HL-60 (cell line): ENCODE measurements at regions not wholly inside any gene's neighbourhood (a gene's known extent, or its start where the extent isn't known, plus 50 kb on each side); places are given as distances from the start of the nearest gene placed in this dataset.

Source experiments
- DNase-seq, 2 experiments: peaks; one replicate each; pipeline ENCODE4 v3.0.0-alpha.2; 2010 to 2020; ENCODE audit warnings: low read depth in 1 of 2, low spot score in 1 of 2
- H3K27ac ChIP-seq: fragments of 250-450 bp; sonication (Bioruptor Pico); replicated peaks from 2 replicates; pipeline ENCODE4 v1.5.1; 2020; ENCODE audit warnings: mild to moderate bottlenecking, moderate library complexity
- H3K27me3 ChIP-seq: fragments of 250-450 bp; sonication (Bioruptor Pico); 2 replicates; pipeline ENCODE4 v1.5.1; 2021; ENCODE audit warnings: mild to moderate bottlenecking, moderate library complexity; ENCODE audit not compliant: insufficient read depth, poor library complexity, severe bottlenecking
- H3K4me3 ChIP-seq: replicated peaks from 2 replicates; pipeline ENCODE4 v1.5.1; 2011; ENCODE audit warnings: mild to moderate bottlenecking, control low read depth, low read length; ENCODE audit not compliant: insufficient read depth
- CTCF ChIP-seq: IDR thresholded peaks from one replicate; pipeline ENCODE4 v1.5.1; 2011; ENCODE audit warnings: low read length, control low read depth, inconsistent platforms; ENCODE audit not compliant: insufficient read depth
- GABPA ChIP-seq: IDR thresholded peaks from 2 replicates; pipeline ENCODE4 v1.6.1; 2012; ENCODE audit warnings: low read depth
- POLR2AphosphoS5 ChIP-seq: IDR thresholded peaks from 2 replicates; pipeline ENCODE4 v1.6.1; 2012; ENCODE audit warnings: low read depth
- REST ChIP-seq: IDR thresholded peaks from 2 replicates; pipeline ENCODE4 v1.6.1; 2012; ENCODE audit warnings: low read depth; ENCODE audit not compliant: insufficient replicate concordance
- SPI1 ChIP-seq: IDR thresholded peaks from 2 replicates; pipeline ENCODE4 v1.6.1; 2012; ENCODE audit warnings: low read depth, mild to moderate bottlenecking, borderline replicate concordance

GRCh38 chr9:10690546-10690945 lies 77.7 kb upstream of the PTPRD start:
- no peak for DNase-seq
- TF ChIP-seq SPI1 = no peak
- TF ChIP-seq REST = no peak
- TF ChIP-seq GABPA = no peak
- TF ChIP-seq CTCF = no peak
- no peak for TF ChIP-seq POLR2AphosphoS5
- Histone ChIP-seq H3K27ac (no peak overlapping the region), H3K27me3 (no peaks in the 10 kb centered on the region), H3K4me3 (no peak overlapping the region)

GRCh38 chr9:10697044-10697443 lies 84.2 kb upstream of the PTPRD start:
- H3K27me3 ChIP-seq = no peaks in the 10 kb centered on the region
- no peak overlapping the region for H3K4me3 ChIP-seq
- no peak overlapping the region for H3K27ac ChIP-seq
- TF ChIP-seq REST (no peak), POLR2AphosphoS5 (no peak), CTCF (no peak), GABPA (no peak), SPI1 (no peak)
- no peak for DNase-seq

GRCh38 chr9:10700291-10700690 lies 87.5 kb upstream of the PTPRD start:
- Histone ChIP-seq H3K4me3 (no peak overlapping the region), H3K27ac (no peak overlapping the region), H3K27me3 (no peaks in the 10 kb centered on the region)
- TF ChIP-seq SPI1 (no peak), CTCF (no peak), GABPA (no peak), POLR2AphosphoS5 (no peak), REST (no peak)
- no peak for DNase-seq
